GM21576 (cell line): ENCODE measurements at regions not wholly inside any gene's neighbourhood (a gene's known extent, or its start where the extent isn't known, plus 50 kb on each side); places are given as distances from the start of the nearest gene placed in this dataset.

Experiments
- ATAC-seq: cut with Tn5 transposase; IDR thresholded peaks from one replicate; pipeline ENCODE4 v1.9.1; 2021; ENCODE audit warnings: mild to moderate bottlenecking, moderate library complexity; ENCODE audit not compliant: unreplicated experiment

- ATAC-seq, result no peak
These were observed 218.6 kb downstream of the IRS1 start for GRCh38 chr2:226581004-226581403.

DNA sequence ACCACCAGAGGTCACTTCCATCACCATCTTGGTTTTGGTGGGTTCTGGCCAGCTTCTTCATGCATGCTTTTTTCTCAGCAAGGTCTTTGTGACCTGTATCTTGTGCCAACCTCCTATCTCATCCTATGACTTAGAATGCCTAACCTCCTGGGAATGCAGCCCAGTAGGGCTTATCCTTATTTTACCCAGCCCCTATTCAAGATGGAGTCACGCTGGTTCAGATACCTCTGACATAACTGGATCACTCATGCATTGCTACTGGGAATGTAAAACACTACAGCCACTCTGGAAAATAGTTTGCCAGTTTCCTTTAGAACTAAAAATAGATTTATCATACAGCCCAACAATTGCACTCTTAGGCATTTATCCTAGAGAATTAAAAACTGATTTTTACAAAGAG lies 219.2 kb downstream of the IRS1 start:
- ATAC-seq, result no peak

DNA sequence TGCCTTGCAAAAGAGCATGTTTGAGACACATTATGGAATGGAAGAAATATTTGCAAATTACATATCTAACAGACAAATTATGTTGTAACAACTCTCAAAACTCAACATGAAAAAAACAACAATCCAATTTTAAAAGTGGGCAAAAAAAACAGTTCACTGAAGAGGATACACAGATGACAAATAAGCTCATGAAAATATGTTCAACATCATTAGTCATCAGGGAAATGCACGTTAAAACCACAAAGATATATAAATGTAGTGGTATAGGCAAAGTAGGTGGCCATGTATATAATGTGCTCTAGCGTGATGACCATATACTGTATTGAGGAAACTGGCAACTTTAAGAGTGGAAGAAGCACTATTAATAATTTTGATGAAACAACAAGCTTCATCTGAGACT lies 220.1 kb downstream of the IRS1 start:
- no peak for ATAC-seq

DNA sequence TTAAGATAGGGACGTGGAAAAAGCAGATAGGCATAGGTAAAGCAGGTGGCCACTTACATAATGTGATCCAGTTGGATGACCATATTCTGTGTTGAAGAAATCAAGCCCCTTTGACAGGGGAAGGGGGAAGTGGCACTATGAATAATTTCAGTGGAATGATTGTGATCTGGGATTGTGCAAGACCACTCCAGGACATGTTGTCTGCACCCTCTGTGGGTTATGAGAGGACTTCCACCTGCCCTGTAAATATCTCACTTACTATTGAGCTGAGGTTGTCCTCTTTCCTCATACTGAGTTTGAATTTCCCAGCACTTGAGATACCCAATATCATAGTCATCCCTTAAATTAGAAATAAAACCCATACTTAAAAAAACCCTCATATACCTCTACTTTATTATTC lies 220.7 kb downstream of the IRS1 start:
- no peak for ATAC-seq

- ATAC-seq, result no peak
These were observed 221.2 kb downstream of the IRS1 start for GRCh38 chr2:226578373-226578772.

GRCh38 chr2:226575928-226576327 lies 223.7 kb downstream of the IRS1 start:
- ATAC-seq, result no peak

DNA sequence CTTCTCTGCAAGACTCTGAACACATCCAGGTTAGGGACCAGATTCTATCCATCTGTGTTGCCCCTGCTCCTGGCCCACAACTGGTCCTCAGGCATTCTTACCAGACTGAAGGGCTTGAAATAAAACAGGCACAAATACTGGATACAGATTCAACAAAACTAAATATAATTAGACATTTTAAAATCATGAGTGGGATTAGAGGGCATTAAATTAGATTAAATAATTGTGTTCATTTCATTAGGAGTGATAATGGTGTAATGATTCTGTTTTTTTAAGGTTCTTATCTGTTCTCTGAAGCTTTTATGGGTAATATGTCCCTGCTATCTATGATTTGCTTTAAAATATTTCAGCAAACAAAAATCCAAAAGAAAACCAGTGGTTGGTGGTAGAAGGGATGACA lies 226.5 kb downstream of the IRS1 start:
- ATAC-seq, result no peak

- ATAC-seq, result no peak
These were observed 235.0 kb downstream of the IRS1 start for GRCh38 chr2:226564667-226565066.

DNA sequence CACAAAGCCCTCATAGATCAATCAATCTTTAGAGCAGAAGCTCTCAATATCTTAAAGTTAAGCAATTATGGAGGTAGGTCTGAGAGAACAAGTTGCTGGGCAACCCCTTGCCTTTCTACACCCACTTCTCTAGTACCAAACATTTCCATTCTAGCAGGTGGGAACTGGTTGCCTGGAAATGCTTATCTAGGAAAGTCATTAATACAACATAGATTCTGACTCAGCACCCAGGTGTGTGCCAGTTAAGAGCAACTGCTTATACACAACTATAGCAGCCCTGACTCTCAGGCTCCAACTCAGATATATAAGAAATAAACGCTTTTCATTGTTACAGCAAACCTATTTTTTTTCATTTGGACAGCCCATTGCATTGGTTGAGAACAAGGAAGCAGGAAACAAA lies 237.7 kb downstream of the IRS1 start:
- ATAC-seq, result no peak

DNA sequence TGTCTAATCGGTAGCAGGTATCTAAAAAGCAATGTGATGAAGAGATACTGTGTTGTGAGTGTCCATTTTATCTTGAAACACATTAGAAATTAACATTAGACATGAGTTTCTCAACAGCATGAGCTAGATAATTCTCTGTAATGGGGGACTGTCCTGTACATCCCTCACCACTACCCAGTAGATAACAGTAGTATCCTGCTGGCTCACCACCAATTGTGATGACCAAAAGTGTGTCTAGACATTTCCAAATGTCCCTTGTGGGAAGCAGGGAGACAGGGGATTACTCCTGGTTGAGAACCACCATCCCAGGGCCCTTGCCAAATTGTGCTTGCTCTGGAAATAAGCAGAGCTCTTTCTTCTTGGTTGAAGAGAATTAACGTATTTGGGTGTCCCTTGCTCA lies 239.3 kb downstream of the IRS1 start:
- ATAC-seq, result no peak

- ATAC-seq, result no peak
These were observed 240.1 kb downstream of the IRS1 start for GRCh38 chr2:226559536-226559935.

GRCh38 chr2:226558418-226558817 lies 241.2 kb downstream of the IRS1 start:
- no peak for ATAC-seq

DNA sequence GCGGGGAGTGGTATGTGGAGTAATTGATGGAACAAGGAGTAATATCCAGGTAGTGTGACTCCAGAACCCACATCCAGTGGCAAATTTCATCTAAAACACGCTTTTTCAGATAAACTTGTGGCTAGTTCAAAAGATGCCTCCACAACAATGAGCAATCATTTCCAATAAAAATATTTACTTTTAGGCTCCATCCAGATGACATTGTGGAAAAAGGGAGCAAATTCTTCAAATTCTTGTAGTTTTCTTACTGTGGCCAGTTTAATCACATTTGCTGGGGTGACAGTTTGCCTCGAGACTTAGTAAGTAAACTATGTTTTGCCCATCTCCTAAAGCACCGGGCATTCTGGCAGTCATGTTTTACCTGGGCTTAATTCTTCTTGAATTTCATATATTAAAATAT lies 243.6 kb downstream of the IRS1 start:
- ATAC-seq, result no peak

- no peak for ATAC-seq
These were observed 244.9 kb downstream of the IRS1 start for GRCh38 chr2:226554701-226555100.

DNA sequence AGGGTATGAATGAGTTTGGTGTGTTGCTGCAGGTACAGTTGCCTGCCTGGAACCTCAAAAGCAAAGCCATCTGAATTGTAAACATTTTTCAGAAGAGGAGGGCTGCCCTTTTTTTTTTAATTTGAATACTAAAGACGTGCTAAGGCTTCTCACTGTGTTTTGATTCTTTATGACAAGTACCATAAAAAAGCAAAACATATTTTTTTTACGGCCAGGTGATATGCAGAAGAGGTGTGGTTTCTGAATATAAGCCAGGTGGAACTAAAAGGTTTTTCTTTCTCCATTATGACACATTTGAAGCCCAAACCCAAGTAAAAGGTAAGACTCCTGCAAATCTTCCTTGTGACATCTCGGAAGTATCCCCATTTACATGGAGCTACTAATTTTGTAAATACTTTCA lies 246.3 kb downstream of the IRS1 start:
- no peak for ATAC-seq

GRCh38 chr2:226552571-226553285 lies 246.9 kb downstream of the IRS1 start:
- ATAC-seq, result no peak

GRCh38 chr2:226551522-226552250 lies 247.9 kb downstream of the IRS1 start:
- no peak for ATAC-seq

DNA sequence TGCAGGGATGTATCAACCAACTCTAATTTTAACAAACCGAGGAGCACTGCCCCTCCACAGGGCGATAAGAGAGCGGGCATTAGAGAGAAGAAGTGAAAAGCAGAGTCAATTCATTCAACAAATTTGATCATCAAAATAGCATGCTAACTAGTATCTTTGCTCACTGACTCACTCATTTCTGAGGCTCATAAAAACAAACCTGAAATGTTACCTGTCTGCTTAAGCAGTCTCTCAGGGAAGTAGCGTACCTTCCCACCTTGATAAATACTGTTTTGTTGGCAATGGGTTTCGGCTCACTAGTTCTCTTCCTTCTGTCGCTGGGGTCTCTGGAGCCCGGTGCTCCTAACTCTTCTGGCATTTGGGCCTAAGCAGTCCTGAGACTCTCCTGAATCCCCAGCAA lies 248.8 kb downstream of the IRS1 start:
- no peak for ATAC-seq

DNA sequence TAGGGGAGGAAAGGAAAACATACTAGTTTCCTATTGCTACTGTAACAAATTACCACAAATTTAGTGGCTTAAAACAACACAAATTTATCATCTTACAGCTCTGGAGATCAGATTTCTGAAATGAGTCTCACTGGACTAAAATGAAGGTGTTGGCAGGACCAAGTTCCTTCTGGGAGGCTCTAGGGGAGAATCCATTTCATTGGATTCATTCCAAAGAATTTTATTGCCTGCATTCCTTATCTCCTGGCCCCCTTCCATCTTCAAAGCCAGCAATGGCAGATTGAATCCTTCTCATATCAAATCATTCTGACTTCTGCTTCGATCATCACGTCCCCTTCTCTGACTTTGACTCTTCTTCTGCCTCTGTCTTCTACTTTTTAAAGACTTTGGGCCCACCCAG lies 250.9 kb downstream of the IRS1 start:
- ATAC-seq, result no peak

GRCh38 chr2:226544596-226545210 lies 254.9 kb downstream of the IRS1 start:
- ATAC-seq, result no peak

DNA sequence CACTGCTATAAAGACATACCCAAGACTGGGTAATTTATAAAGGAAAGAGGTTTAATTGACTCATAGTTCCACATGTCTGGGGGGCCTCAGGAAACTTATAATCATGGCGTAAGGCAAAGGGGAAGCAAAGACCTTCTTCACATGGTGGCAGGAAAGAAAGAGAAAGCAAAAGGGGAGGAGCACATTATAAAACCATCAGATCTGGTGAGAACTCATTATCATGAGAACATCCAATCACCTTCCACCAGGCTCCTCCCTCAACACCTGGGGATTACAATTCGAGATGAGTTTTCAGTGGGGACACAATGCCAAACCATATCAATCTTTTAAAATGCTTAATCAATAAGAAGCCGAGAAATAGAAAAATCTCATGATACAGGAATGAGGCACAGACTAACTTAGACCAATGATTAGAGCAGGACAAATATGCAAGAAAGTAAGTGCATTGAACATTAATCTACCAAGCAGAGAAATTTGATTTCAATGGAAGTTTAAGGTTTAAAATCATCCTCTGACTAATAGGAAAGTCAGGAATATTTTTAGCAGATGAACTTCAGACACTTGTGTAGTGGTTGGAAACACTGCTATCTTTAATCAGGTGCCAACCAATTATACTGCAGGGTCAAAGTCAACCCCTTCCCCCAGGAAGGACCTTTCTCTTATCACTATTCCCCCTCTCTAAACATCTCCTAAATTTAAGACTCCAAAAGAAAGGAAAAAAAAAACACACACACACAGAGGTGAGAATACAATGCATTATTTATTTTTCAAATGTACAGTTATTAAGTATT lies 259.2 kb downstream of the IRS1 start:
- ATAC-seq, result no peak
